Transverse colon (tissue), 4 donors: ENCODE measurements at regions not wholly inside any gene's neighbourhood (a gene's known extent, or its start where the extent isn't known, plus 50 kb on each side); places are given as distances from the start of the nearest gene placed in this dataset.
A peak's percentile ranks its signal among the peaks of the same experiment; 100 is the strongest.

Experiments
- DNase-seq: peaks from one replicate; pipeline ENCODE4 v3.0.0-alpha.2; 2019
- H3K27ac ChIP-seq, 4 donors: fragments of 200-600 bp; sonication (generic); 2 replicates each; pipeline ENCODE4 v1.5.1; 2016 to 2018; ENCODE audit warnings: inconsistent platforms in 4 of 4
- H3K27me3 ChIP-seq: fragments of 200-600 bp; sonication (generic); 2 replicates; pipeline ENCODE4 v1.5.1; 2017; ENCODE audit warnings: inconsistent platforms
- H3K36me3 ChIP-seq, 4 donors: fragments of 200-600 bp; sonication (generic); 2 replicates each; pipeline ENCODE4 v1.5.1; 2017 to 2019; ENCODE audit warnings: inconsistent platforms in 4 of 4
- H3K4me1 ChIP-seq, 4 donors: fragments of 200-600 bp; sonication (generic); 2 replicates each; pipeline ENCODE4 v1.5.1; 2017 to 2020; ENCODE audit warnings: inconsistent platforms in 4 of 4
- H3K4me3 ChIP-seq, 4 donors: fragments of 200-600 bp; sonication (generic); 1 replicate in 1 of 4; 2 replicates in 3 of 4; pipeline versions ENCODE4 v1.5.1 to v1.6.1; 2017 to 2019; ENCODE audit warnings: inconsistent platforms in 4 of 4
- H3K9me3 ChIP-seq, 2 donors: fragments of 200-600 bp; sonication (generic); 2 replicates each; pipeline ENCODE4 v1.5.1; 2017 to 2019; ENCODE audit warnings: inconsistent platforms in 2 of 2
- CTCF ChIP-seq, 5 experiments: fragments of 200-600 bp in 3 of 5; fragments of 450-650 bp in 2 of 5; sonication (generic) in 3 of 5; IDR thresholded peaks; 1 replicate in 2 of 5; 2 replicates in 3 of 5; pipeline ENCODE4 v1.5.1; 2016 to 2017; ENCODE audit warnings: antibody characterized with exemption in 5 of 5, inconsistent platforms in 3 of 5, mild to moderate bottlenecking in 2 of 5, moderate library complexity in 1 of 5
- EP300 ChIP-seq: sonication (generic); formaldehyde crosslinking; IDR thresholded peaks from one replicate; pipeline ENCODE4 v1.6.1; 2017; ENCODE audit warnings: antibody characterized with exemption, low read depth
- POLR2A ChIP-seq: fragments of 450-650 bp; IDR thresholded peaks from one replicate; pipeline ENCODE4 v1.6.1; 2016; ENCODE audit warnings: antibody characterized with exemption, mild to moderate bottlenecking, moderate library complexity
- POLR2AphosphoS5 ChIP-seq, 3 donors: sonication (generic); formaldehyde crosslinking; IDR thresholded peaks; one replicate each; pipeline ENCODE4 v1.6.1; 2016; ENCODE audit warnings: antibody characterized with exemption in 3 of 3
- WGBS, 2 donors: methylation state at CpG; one replicate each; pipeline ENCODE4 v1.1.5; 2018; ENCODE audit warnings: low coverage in 1 of 2; 5-methylcytosine and 5-hydroxymethylcytosine counted together
- in situ Hi-C, 4 donors: fragments of 200-750 bp; cut with MboI; loops; one replicate each; pipeline versions ENCODE4 v1.15.0 to v1.15.1; 2017; ENCODE audit warnings: low sequenced_read_pairs in 3 of 4, low pct_ligation_motif_present in 1 of 4, low pct_unique_long_range_greater_than_20kb in 1 of 4
- intact Hi-C: fragments of 100-400 bp; cut with DNase I; formaldehyde crosslinking; loops from one replicate; pipeline ENCODE4 v1.15.1; 2023; ENCODE audit warnings: low total_unique reads

- Histone ChIP-seq H3K27me3 (no peaks in the 10 kb centered on the region), H3K27ac (no peak overlapping the region), H3K9me3 (no peaks in the 10 kb centered on the region), H3K4me1 (no peaks in the 10 kb centered on the region), H3K36me3 (no peaks in the 10 kb centered on the region), H3K4me3 (no peak overlapping the region)
- TF ChIP-seq POLR2AphosphoS5 (IDR thresholded peaks at IDR 0.05) (no peak), CTCF (IDR thresholded peaks at IDR 0.05) (no peak), EP300 (no peak), POLR2A (no peak)
- intact Hi-C loops: no loop called here
- no peak for DNase-seq
- 81 to 90% methylated on average over 2 of the region's 2 CpGs for WGBS, 2 donors
- in situ Hi-C loops: no loop called here
Observed at GRCh38 chr6:166710084-166710483, 83.0 kb upstream of the RPS6KA2 start.

- no peak overlapping the region for H3K27ac ChIP-seq
- H3K9me3 ChIP-seq: no peaks in the 10 kb centered on the region
- DNase-seq: no peak
- H3K36me3 ChIP-seq: no peaks in the 10 kb centered on the region
- intact Hi-C loops: no loop called here
- in situ Hi-C loops: no loop called here
- WGBS, 2 donors: 88 to 93% methylated on average over 4 of the region's 4 CpGs
- TF ChIP-seq POLR2A: no peak
- TF ChIP-seq EP300: no peak
- TF ChIP-seq POLR2AphosphoS5 (IDR thresholded peaks at IDR 0.05): no peak
- no peak for TF ChIP-seq CTCF (IDR thresholded peaks at IDR 0.05)
- H3K4me1 ChIP-seq: no peaks in the 10 kb centered on the region
- H3K27me3 ChIP-seq: peaks cover 8% of the 10 kb centered on the region
- no peak overlapping the region for H3K4me3 ChIP-seq
Observed at GRCh38 chr6:166708460-166708859, 81.4 kb upstream of the RPS6KA2 start.

- in situ Hi-C loops: no loop called here
- peak; percentile 24 for DNase-seq
- Histone ChIP-seq H3K27ac (no peak overlapping the region), H3K4me1 (no peaks in the 10 kb centered on the region), H3K36me3 (no peaks in the 10 kb centered on the region), H3K27me3 (peaks cover 8% of the 10 kb centered on the region), H3K9me3 (no peaks in the 10 kb centered on the region), H3K4me3 (no peak overlapping the region)
- TF ChIP-seq CTCF (IDR thresholded peaks at IDR 0.05): peak in 2 of 5 experiments; percentile 17 to 18
- TF ChIP-seq POLR2AphosphoS5 (IDR thresholded peaks at IDR 0.05): no peak
- WGBS, 2 donors: 12% methylated on average over 10 of the region's 10 CpGs; no CpG with 5 or more reads in 1 of the 2 donors
- intact Hi-C loops: no loop called here
Observed at GRCh38 chr6:166707045-166707444, 80.0 kb upstream of the RPS6KA2 start.

- intact Hi-C loops (no loop called here), in situ Hi-C loops (no loop called here)
- no peak overlapping the region for H3K4me3 ChIP-seq
- DNase-seq: no peak
- no peak for TF ChIP-seq POLR2AphosphoS5 (IDR thresholded peaks at IDR 0.05)
- no peak for TF ChIP-seq CTCF (IDR thresholded peaks at IDR 0.05)
- no peak for TF ChIP-seq EP300
- H3K9me3 ChIP-seq: no peaks in the 10 kb centered on the region
- H3K36me3 ChIP-seq: no peaks in the 10 kb centered on the region
- 70 to 85% methylated on average over 5 to 7 of the region's 7 CpGs for WGBS, 2 donors
- no peak overlapping the region for H3K27ac ChIP-seq
- H3K4me1 ChIP-seq: no peaks in the 10 kb centered on the region
- H3K27me3 ChIP-seq: peaks cover 8% of the 10 kb centered on the region
Observed at GRCh38 chr6:166705069-166705468, 78.0 kb upstream of the RPS6KA2 start.
